PC-3 (cell line): ENCODE measurements at regions not wholly inside any gene's neighbourhood (a gene's known extent, or its start where the extent isn't known, plus 50 kb on each side); places are given as distances from the start of the nearest gene placed in this dataset.

Experiments used
- CTCF ChIP-seq: fragments of 300-600 bp; sonication (generic); conservative IDR thresholded peaks from 2 replicates; pipeline ENCODE4 v1.5.1; 2017; ENCODE audit warnings: antibody characterized with exemption, low read depth, mild to moderate bottlenecking, low read length
- EZH2 ChIP-seq: fragments of 300-600 bp; sonication (generic); IDR thresholded peaks from one replicate; pipeline ENCODE4 v1.6.1; 2017; ENCODE audit warnings: antibody characterized with exemption, mild to moderate bottlenecking, low read length; ENCODE audit not compliant: unreplicated experiment
- EZH2phosphoT487 ChIP-seq: fragments of 300-600 bp; sonication (generic); IDR thresholded peaks from 2 replicates; pipeline ENCODE4 v1.6.1; 2018; ENCODE audit warnings: mild to moderate bottlenecking, antibody characterized with exemption, low read length, borderline replicate concordance

GRCh38 chr2:7963787-7964186, 718.1 kb upstream of the ID2 start:
- TF ChIP-seq CTCF = no peak
- no peak for TF ChIP-seq EZH2
- no peak for TF ChIP-seq EZH2phosphoT487
